ENCODE measurements at regions not wholly inside any gene's neighbourhood (a gene's known extent, or its start where the extent isn't known, plus 50 kb on each side); places are given as distances from the start of the nearest gene placed in this dataset.

- no peak for TF ChIP-seq POLR2AphosphoS5 (IDR thresholded peaks at IDR 0.05)
- TF ChIP-seq, protein P1, sequence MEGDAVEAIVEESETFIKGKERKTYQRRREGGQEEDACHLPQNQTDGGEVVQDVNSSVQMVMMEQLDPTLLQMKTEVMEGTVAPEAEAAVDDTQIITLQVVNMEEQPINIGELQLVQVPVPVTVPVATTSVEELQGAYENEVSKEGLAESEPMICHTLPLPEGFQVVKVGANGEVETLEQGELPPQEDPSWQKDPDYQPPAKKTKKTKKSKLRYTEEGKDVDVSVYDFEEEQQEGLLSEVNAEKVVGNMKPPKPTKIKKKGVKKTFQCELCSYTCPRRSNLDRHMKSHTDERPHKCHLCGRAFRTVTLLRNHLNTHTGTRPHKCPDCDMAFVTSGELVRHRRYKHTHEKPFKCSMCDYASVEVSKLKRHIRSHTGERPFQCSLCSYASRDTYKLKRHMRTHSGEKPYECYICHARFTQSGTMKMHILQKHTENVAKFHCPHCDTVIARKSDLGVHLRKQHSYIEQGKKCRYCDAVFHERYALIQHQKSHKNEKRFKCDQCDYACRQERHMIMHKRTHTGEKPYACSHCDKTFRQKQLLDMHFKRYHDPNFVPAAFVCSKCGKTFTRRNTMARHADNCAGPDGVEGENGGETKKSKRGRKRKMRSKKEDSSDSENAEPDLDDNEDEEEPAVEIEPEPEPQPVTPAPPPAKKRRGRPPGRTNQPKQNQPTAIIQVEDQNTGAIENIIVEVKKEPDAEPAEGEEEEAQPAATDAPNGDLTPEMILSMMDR (IDR thresholded peaks at IDR 0.05), result no peak
- no peak for TF ChIP-seq POLR2A (IDR thresholded peaks at IDR 0.05)
These were observed 130.9 kb downstream of the MYCN start for GRCh38 chr2:16071039-16071864.
